ENCODE measurements at regions not wholly inside any gene's neighbourhood (a gene's known extent, or its start where the extent isn't known, plus 50 kb on each side); places are given as distances from the start of the nearest gene placed in this dataset.
A peak's percentile ranks its signal among the peaks of the same experiment; 100 is the strongest.

- DNase-seq (ENCODE audit: low read depth, low spot score) = no peak
Measured at GRCh38 chr18:28332071-28332470, 155.1 kb upstream of the CDH2 start.

DNA sequence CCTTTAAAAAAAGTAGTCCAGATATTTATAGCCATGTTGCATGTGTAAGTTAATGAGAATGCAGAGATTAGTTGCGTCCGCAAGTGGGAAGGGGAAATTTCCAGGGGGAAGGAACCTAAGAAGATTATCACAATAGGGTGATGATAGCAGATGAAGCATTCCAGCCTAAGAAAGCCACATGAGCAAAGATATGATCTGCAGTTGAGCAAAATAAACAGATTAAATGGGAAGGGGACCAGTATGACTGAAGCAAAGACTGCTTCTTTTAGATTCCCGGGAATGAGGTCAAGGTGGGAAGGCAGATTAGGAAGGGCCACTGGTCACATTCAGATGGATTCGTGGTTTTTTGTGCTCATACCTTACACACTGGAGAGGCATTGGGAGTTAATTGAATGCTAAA lies 154.6 kb upstream of the CDH2 start:
- no peak for DNase-seq (ENCODE audit: low read depth, low spot score)

- DNase-seq (ENCODE audit: low read depth, low spot score) = no peak
Measured at GRCh38 chr18:28313602-28314001, 136.7 kb upstream of the CDH2 start.

DNA sequence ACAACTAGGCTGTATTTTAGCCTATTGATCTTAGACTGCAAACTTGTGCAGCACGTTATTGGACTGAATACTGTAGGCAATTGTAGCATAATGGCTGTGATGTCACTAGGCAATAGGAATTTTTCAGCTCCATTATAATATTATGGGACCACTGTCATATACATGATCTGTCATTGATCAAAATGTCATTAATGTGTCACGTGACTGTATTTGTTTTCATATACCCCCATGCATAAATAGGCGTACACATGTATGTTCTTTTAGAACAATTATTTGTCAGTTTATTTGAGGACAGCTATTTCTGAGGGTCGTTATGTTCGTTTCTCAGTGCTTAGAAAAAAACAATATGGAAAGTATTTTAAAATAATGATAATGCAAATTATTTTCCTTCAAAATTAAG lies 111.9 kb upstream of the CDH2 start:
- no peak for DNase-seq (ENCODE audit: low read depth, low spot score)

DNA sequence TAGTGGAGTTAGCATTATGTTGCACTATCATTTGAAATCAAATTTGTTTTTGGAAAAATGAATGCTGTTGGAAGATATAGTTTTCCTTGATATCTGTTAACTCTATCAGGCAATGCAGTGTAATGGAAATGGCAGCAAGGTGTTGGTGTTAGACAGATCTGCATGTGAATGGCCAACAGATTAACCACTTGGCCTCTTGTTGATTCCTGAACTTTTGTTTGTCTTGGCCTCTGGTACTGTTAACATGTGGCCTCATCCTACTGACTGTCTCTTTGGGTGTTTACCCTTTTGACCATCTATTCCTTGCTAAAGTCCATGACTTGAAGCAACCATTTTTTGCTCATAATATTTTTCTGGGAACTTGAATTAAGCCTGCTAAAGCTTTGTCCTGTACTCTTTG lies 110.2 kb upstream of the CDH2 start:
- peak; percentile 82 for DNase-seq (ENCODE audit: low read depth, low spot score)

GRCh38 chr18:28284132-28284531 lies 107.2 kb upstream of the CDH2 start:
- no peak for DNase-seq (ENCODE audit: low read depth, low spot score)

DNA sequence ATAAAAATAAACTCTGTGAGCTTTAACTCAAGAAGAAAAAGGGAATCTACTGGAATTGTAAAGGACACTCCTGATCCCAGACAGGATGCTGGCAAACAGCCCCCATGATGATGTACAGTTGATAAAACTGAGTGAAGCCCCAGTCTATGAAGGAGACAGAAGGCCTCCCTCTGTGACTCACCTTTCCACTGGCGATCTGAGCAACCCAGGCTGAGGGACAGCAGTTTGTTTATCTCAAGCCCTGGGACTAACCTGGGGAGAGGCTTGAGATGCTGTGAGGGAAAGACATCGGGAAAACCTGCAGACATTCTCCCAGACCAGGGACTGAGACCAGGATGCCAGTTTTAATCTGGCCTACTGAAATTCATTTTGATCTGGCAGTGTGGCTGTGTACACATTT lies 104.5 kb upstream of the CDH2 start:
- no peak for DNase-seq (ENCODE audit: low read depth, low spot score)

GRCh38 chr18:28269750-28270149 lies 92.8 kb upstream of the CDH2 start:
- no peak for DNase-seq (ENCODE audit: low read depth, low spot score)

DNA sequence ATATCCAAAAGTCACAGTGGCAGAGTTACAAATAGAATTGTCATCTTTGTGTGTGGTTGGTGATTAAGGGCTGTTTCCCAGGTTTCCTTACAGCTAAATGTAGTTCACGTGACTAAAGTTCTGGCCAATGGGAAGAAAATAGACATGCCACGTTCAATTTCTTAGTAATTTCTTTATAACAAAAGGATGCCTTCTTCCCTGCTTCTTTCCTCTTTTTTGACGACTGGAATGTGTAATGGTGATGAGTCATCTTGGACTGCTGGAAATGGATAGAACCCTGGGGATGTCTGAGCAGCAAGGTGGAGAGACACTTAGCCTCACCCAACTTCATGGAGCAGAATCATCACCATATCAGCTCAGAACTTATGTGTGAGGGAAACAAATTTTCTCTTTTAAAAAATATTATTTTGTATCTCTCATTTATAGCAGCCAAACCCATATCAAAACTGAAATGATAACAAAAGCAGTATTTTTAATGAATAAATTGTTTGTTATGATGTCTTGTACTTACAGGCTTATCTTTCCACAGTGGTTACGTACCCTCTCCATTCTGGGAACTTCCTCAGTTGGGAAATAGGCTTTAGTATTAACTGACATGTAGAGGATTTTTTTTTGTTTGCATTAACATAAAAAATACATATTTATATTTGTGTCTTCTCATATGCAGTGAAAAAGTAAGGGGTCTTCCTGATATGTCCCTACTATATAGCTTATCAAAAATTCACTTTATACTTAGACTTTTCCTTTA lies 91.1 kb upstream of the CDH2 start:
- DNase-seq (ENCODE audit: low read depth, low spot score) = no peak

- DNase-seq (ENCODE audit: low read depth, low spot score) = no peak
Measured at GRCh38 chr18:28267276-28267675, 90.3 kb upstream of the CDH2 start.

- no peak for DNase-seq (ENCODE audit: low read depth, low spot score)
Measured at GRCh38 chr18:28256166-28256565, 79.2 kb upstream of the CDH2 start.

DNA sequence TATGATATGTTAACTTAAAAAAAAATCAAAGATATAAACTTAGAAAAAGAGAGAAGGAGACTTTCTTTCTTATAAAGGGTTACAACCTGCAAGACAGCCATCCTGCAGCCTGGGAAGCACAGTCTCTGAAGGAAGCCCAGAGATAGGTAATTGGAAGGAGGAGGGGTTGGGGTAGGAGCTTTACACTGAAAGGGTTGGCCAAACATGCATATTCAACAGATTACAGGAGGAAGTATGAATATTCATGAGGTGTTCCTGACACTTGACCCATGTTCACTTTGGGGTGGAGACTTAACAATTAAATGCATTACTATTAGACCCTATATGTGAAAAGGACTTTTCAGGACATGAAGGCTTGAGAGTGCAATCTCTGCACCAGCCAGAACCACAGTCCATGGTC lies 71.7 kb upstream of the CDH2 start:
- peak; percentile 2 for DNase-seq (ENCODE audit: low read depth, low spot score)

DNA sequence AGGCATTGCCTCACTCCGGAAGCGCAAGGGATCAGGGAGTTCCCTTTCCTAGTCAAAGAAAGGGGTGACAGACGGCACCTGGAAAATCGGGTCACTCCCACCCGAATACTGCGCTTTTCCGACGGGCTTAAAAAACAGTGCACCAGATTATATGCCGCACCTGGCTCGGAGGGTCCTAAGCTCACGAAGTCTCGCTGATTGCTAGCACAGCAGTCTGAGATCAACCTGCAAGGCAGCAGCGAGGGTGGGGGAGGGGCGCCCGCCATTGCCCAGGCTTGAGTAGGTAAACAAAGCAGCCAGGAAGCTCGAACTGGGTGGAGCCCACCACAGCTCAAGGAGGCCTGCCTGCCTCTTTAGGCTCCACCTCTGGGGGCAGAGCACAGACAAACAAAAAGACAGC lies 63.7 kb upstream of the CDH2 start:
- peak; percentile 5 for DNase-seq (ENCODE audit: low read depth, low spot score)

DNA sequence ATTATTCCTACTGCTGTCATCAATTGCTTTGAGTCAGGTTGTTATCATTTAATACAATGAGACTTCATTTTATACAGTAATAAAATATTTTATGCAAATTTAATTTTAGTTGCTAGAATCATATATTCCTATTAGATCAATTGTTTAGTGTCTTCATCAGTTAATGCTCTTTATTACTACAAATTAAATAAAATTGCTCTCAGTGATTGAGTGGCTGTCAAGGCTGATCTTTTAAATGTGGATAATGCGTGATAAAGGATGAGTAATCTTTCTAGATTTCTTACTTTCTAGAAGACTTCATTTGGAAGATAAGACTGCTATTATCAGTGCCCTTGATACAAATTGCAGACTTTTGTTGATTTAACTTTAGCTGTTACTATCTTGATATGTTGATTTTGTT lies 59.6 kb upstream of the CDH2 start:
- DNase-seq (ENCODE audit: low read depth, low spot score) = no peak
